NB4 (cell line): ENCODE measurements at regions not wholly inside any gene's neighbourhood (a gene's known extent, or its start where the extent isn't known, plus 50 kb on each side); places are given as distances from the start of the nearest gene placed in this dataset.

Experiments used
- POLR2A ChIP-seq: IDR thresholded peaks from 2 replicates; pipeline ENCODE4 v1.6.1; 2011; ENCODE audit warnings: mild to moderate bottlenecking; ENCODE audit not compliant: insufficient read length; ENCODE audit errors: extremely low read depth
- TF ChIP-seq, protein P1 (sequence below): IDR thresholded peaks from one replicate; pipeline ENCODE4 v1.5.1; 2012; ENCODE audit warnings: low read depth, low read length
- TF ChIP-seq, protein P2 (sequence below): IDR thresholded peaks from 2 replicates; pipeline ENCODE4 v1.6.1; 2011; ENCODE audit warnings: low read depth, low read length

DNA sequence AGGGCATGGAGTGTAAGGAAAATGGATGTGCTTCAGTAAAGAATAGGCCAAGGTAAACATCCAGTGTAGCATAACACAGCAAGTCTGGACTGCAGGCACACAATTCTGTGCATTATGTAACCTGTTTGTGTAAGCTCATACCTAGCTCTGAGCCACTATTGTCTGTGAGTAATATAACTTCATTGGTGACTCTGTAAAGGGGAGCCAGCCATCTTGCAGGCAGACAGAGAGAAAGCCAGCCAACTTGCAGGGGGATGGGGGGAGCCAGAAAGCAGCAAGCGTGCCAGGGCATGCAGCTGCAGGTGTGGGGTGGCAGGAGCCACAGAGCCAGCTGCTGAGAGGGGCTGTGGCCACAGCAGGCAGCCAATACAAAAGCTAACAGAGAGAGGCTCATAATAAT, 449.2 kb downstream of the IPMK start:
- TF ChIP-seq, protein P1, sequence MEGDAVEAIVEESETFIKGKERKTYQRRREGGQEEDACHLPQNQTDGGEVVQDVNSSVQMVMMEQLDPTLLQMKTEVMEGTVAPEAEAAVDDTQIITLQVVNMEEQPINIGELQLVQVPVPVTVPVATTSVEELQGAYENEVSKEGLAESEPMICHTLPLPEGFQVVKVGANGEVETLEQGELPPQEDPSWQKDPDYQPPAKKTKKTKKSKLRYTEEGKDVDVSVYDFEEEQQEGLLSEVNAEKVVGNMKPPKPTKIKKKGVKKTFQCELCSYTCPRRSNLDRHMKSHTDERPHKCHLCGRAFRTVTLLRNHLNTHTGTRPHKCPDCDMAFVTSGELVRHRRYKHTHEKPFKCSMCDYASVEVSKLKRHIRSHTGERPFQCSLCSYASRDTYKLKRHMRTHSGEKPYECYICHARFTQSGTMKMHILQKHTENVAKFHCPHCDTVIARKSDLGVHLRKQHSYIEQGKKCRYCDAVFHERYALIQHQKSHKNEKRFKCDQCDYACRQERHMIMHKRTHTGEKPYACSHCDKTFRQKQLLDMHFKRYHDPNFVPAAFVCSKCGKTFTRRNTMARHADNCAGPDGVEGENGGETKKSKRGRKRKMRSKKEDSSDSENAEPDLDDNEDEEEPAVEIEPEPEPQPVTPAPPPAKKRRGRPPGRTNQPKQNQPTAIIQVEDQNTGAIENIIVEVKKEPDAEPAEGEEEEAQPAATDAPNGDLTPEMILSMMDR, result no peak
- TF ChIP-seq POLR2A, result no peak
- TF ChIP-seq, protein P2, sequence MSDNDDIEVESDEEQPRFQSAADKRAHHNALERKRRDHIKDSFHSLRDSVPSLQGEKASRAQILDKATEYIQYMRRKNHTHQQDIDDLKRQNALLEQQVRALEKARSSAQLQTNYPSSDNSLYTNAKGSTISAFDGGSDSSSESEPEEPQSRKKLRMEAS, result no peak
